WTC11 (cell line): ENCODE measurements at regions not wholly inside any gene's neighbourhood (a gene's known extent, or its start where the extent isn't known, plus 50 kb on each side); places are given as distances from the start of the nearest gene placed in this dataset.

Experiments
- ATAC-seq: fragments of 200-7000 bp; cut with Tn5 transposase; 2 replicates; pipeline ENCODE4 v1.10.0; 2021; ENCODE audit warnings: mild to moderate bottlenecking, moderate library complexity
- CTCF ChIA-PET: fragments of 300-600 bp; sonication (Branson Sonifier 250); formaldehyde crosslinking; loops from one replicate; lab custom pipeline; 2021; ENCODE audit warnings: antibody characterized with exemption; lab: Charles Lee
- POLR2A ChIA-PET: fragments of 350-600 bp; sonication (Branson Sonifier 250); formaldehyde crosslinking; loops from one replicate; lab custom pipeline; 2021; ENCODE audit warnings: antibody characterized with exemption; lab: Charles Lee
- DNase-seq: peaks from one replicate; pipeline ENCODE4 v3.0.0; 2021; ENCODE audit warnings: low spot score
- H3K27ac Mint-ChIP-seq: 2 replicates; pipeline ENCODE4 v1.8.0; 2021; ENCODE audit warnings: mixed read lengths
- H3K27me3 Mint-ChIP-seq: 2 replicates; pipeline ENCODE4 v1.8.0; 2021; ENCODE audit warnings: low read depth, mild to moderate bottlenecking, moderate library complexity, mixed read lengths
- H3K36me3 Mint-ChIP-seq: 2 replicates; pipeline ENCODE4 v1.8.0; 2021; ENCODE audit warnings: mixed read lengths
- H3K4me1 Mint-ChIP-seq: 2 replicates; pipeline ENCODE4 v1.8.0; 2022; ENCODE audit warnings: mixed read lengths
- H3K4me3 Mint-ChIP-seq: 2 replicates; pipeline ENCODE4 v1.8.0; 2021; ENCODE audit warnings: mild to moderate bottlenecking, moderate library complexity, mixed read lengths
- H3K9me3 Mint-ChIP-seq: 2 replicates; pipeline ENCODE4 v1.8.0; 2021; ENCODE audit warnings: mixed read lengths
- AR ChIP-seq: fragments of 250-450 bp; sonication (Bioruptor Pico); IDR thresholded peaks from 2 replicates; pipeline ENCODE4 v1.9.0; 2021; ENCODE audit warnings: mild to moderate bottlenecking
- CREB1 ChIP-seq: sonication (generic); formaldehyde crosslinking; IDR thresholded peaks from 2 replicates; pipeline ENCODE4 v1.8.0; 2023; ENCODE audit warnings: mild to moderate bottlenecking, missing genetic modification reagents
- HMGA2 ChIP-seq: fragments of 250-450 bp; sonication (Bioruptor Pico); IDR thresholded peaks from 2 replicates; pipeline ENCODE4 v1.4.0; 2021; ENCODE audit warnings: mild to moderate bottlenecking, moderate library complexity
- IRF2 ChIP-seq: sonication (generic); formaldehyde crosslinking; IDR thresholded peaks from 2 replicates; pipeline ENCODE4 v1.8.0; 2022; ENCODE audit warnings: low read depth, missing genetic modification reagents, borderline replicate concordance
- KAT7 ChIP-seq: sonication (generic); formaldehyde crosslinking; IDR thresholded peaks from 2 replicates; pipeline ENCODE4 v1.8.1; 2023; ENCODE audit warnings: missing genetic modification reagents, mild to moderate bottlenecking, borderline replicate concordance
- NR1H2 ChIP-seq: sonication (generic); formaldehyde crosslinking; IDR thresholded peaks from 2 replicates; pipeline ENCODE4 v1.9.0; 2021; ENCODE audit warnings: mild to moderate bottlenecking, moderate library complexity, missing genetic modification reagents
- SMAD3 ChIP-seq: sonication (generic); formaldehyde crosslinking; IDR thresholded peaks from 2 replicates; pipeline ENCODE4 v1.8.0; 2022; ENCODE audit warnings: missing genetic modification reagents, mild to moderate bottlenecking, borderline replicate concordance
- SMAD4 ChIP-seq: sonication (generic); formaldehyde crosslinking; IDR thresholded peaks from 2 replicates; pipeline ENCODE4 v1.8.0; 2022; ENCODE audit warnings: mild to moderate bottlenecking, missing genetic modification reagents
- STAT6 ChIP-seq: sonication (generic); formaldehyde crosslinking; conservative IDR thresholded peaks from 2 replicates; pipeline ENCODE4 v1.8.1; 2023; ENCODE audit warnings: mild to moderate bottlenecking, low read depth, missing genetic modification reagents, moderate library complexity
- ZBTB21 ChIP-seq: sonication (generic); formaldehyde crosslinking; IDR thresholded peaks from 2 replicates; pipeline ENCODE4 v1.8.1; 2023; ENCODE audit warnings: mild to moderate bottlenecking, missing genetic modification reagents, borderline replicate concordance
- ZNF425 ChIP-seq: fragments of 250-450 bp; sonication (Bioruptor Pico); conservative IDR thresholded peaks from 2 replicates; pipeline ENCODE4 v1.9.0; 2021; ENCODE audit warnings: mild to moderate bottlenecking
- ZNF671 ChIP-seq: fragments of 250-450 bp; sonication (Bioruptor Pico); IDR thresholded peaks from 2 replicates; pipeline ENCODE4 v1.8.0; 2021; ENCODE audit warnings: mild to moderate bottlenecking
- TF ChIP-seq, protein P1 (sequence below): sonication (generic); formaldehyde crosslinking; IDR thresholded peaks from 2 replicates; pipeline ENCODE4 v1.8.1; 2022; ENCODE audit warnings: missing genetic modification reagents, borderline replicate concordance
- TF ChIP-seq, protein P2 (sequence below): sonication (generic); formaldehyde crosslinking; IDR thresholded peaks from 2 replicates; pipeline ENCODE4 v1.8.1; 2023; ENCODE audit warnings: mild to moderate bottlenecking, missing genetic modification reagents
- TF ChIP-seq, protein P3 (sequence below): sonication (generic); formaldehyde crosslinking; IDR thresholded peaks from 2 replicates; pipeline ENCODE4 v1.8.1; 2023; ENCODE audit warnings: mild to moderate bottlenecking, missing genetic modification reagents, moderate library complexity

- TF ChIP-seq AR: no peak
- TF ChIP-seq NR1H2: no peak
- TF ChIP-seq, protein P1, sequence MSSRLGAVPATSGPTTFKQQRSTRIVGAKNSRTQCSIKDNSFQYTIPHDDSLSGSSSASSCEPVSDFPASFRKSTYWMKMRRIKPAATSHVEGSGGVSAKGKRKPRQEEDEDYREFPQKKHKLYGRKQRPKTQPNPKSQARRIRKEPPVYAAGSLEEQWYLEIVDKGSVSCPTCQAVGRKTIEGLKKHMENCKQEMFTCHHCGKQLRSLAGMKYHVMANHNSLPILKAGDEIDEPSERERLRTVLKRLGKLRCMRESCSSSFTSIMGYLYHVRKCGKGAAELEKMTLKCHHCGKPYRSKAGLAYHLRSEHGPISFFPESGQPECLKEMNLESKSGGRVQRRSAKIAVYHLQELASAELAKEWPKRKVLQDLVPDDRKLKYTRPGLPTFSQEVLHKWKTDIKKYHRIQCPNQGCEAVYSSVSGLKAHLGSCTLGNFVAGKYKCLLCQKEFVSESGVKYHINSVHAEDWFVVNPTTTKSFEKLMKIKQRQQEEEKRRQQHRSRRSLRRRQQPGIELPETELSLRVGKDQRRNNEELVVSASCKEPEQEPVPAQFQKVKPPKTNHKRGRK (CRISPR knock-in tag): no peak
These were observed 73.6 kb upstream of the ELOVL6 start (continued) for GRCh38 chr4:110271986-110272385.

DNA sequence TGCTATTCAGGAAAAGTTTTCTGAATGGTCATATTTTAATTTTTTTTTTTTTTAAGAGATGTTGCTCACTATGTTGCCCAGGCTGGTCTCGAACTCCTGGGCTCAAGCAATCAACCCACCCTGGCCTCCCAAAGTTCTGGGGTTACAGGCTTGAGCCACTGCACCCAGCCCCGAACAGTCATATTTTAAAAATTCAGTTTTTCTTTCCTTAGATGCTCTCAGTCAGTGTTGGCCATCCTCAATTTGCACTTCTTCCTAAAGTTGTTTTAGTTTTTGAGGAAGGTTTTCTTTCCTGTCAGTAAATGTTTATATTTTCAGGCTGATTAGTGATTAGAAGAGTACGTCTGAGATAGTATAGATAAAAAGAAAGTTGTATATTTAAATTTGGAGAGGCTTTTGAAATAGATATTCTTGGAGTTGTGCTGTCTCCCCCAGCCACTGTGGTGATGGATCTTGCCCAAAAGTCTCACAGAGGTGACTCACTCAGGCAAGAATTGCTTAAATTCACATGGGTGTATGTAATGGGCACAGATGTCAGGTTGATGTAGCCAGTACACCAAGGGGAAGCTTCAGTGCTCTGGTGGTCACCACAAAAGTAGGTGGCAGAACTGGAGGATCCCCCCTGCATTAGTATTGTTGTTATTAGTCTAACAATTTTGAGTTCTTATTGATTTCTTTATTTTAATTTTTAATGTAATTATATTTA, 72.2 kb upstream of the ELOVL6 start:
- TF ChIP-seq, protein P1 (CRISPR knock-in tag): no peak
- TF ChIP-seq ZNF671 (CRISPR knock-in tag) (no peak), AR (no peak), KAT7 (no peak), SMAD4 (no peak), STAT6 (CRISPR knock-in tag) (no peak), HMGA2 (CRISPR knock-in tag) (0 out of 2 replicates have a peak, but pooled peaks have one; percentile 23), SMAD3 (CRISPR knock-in tag) (no peak)
- Mint-ChIP-seq H3K36me3 (no peaks in the 10 kb centered on the region), H3K27ac (no peak overlapping the region), H3K4me3 (no peak overlapping the region), H3K9me3 (no peaks in the 10 kb centered on the region), H3K4me1 (peaks cover 4% of the 10 kb centered on the region), H3K27me3 (no peaks in the 10 kb centered on the region)
- POLR2A ChIA-PET: interaction anchor here (0.7 kb wide), 1 partner anchor 1304 kb away, joined by 5 read pairs; no protein-coding TSS in a partner anchor
- ATAC-seq (no peak), DNase-seq (no peak)
- CTCF ChIA-PET: no interaction called here

GRCh38 chr4:110268790-110269189, 70.4 kb upstream of the ELOVL6 start:
- ATAC-seq (no peak), DNase-seq (no peak)
- Mint-ChIP-seq H3K27me3 (no peaks in the 10 kb centered on the region), H3K4me1 (peaks cover 4% of the 10 kb centered on the region), H3K36me3 (no peaks in the 10 kb centered on the region), H3K27ac (no peak overlapping the region), H3K9me3 (no peaks in the 10 kb centered on the region), H3K4me3 (no peak overlapping the region)
- ChIA-PET CTCF (no interaction called here), POLR2A (no interaction called here)
- TF ChIP-seq SMAD4 (no peak), CREB1 (no peak), ZBTB21 (CRISPR knock-in tag) (no peak), ZNF425 (no peak), HMGA2 (CRISPR knock-in tag) (no peak), IRF2 (CRISPR knock-in tag) (no peak)
- TF ChIP-seq, protein P2, sequence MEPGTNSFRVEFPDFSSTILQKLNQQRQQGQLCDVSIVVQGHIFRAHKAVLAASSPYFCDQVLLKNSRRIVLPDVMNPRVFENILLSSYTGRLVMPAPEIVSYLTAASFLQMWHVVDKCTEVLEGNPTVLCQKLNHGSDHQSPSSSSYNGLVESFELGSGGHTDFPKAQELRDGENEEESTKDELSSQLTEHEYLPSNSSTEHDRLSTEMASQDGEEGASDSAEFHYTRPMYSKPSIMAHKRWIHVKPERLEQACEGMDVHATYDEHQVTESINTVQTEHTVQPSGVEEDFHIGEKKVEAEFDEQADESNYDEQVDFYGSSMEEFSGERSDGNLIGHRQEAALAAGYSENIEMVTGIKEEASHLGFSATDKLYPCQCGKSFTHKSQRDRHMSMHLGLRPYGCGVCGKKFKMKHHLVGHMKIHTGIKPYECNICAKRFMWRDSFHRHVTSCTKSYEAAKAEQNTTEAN: no peak
- TF ChIP-seq, protein P3, sequence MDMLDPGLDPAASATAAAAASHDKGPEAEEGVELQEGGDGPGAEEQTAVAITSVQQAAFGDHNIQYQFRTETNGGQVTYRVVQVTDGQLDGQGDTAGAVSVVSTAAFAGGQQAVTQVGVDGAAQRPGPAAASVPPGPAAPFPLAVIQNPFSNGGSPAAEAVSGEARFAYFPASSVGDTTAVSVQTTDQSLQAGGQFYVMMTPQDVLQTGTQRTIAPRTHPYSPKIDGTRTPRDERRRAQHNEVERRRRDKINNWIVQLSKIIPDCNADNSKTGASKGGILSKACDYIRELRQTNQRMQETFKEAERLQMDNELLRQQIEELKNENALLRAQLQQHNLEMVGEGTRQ (CRISPR knock-in tag): no peak
